ENCODE measurements at regions not wholly inside any gene's neighbourhood (a gene's known extent, or its start where the extent isn't known, plus 50 kb on each side); places are given as distances from the start of the nearest gene placed in this dataset.
A peak's percentile ranks its signal among the peaks of the same experiment; 100 is the strongest.

DNA sequence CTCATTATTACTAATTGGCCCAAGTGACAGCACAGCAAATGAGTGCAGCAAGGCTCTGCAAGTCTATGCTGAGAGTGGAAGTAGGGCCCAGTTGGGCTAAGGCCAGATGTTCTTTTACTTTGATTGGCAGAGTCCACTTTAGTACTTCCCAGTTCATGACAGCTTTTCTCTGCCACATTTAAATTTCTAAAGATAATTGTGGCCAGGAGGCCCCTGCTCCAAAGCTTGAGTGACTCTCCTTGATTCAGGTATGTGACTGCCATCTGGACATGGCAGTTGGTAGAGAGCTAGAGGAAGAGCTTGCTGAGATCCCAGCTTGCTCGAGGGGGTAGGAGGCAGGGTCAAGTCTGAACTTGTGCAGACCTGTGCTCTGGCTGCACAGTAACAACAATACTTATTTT is 154.1 kb downstream of the CARTPT start:
- no peaks in the 10 kb centered on the region for H3K4me1 ChIP-seq (ENCODE audit: insufficient read depth, low read length, poor library complexity, severe bottlenecking)
- no peak overlapping the region for H2AFZ ChIP-seq (ENCODE audit: low read length)
- no peaks in the 10 kb centered on the region for H3K36me3 ChIP-seq (ENCODE audit: insufficient read depth, low read length)
- no peaks in the 10 kb centered on the region for H3K27me3 ChIP-seq (ENCODE audit: insufficient read depth, low read length, poor library complexity, severe bottlenecking)
- H3K4me3 ChIP-seq (ENCODE audit: low read length, poor library complexity, severe bottlenecking): no peak overlapping the region
- no peak overlapping the region for H3K9ac ChIP-seq (ENCODE audit: low read depth, low read length, poor library complexity, severe bottlenecking)
- no peaks in the 10 kb centered on the region for H3K9me3 ChIP-seq (ENCODE audit: insufficient read depth, low read depth, low read length)
- H3K4me2 ChIP-seq (ENCODE audit: low read depth, low read length, poor library complexity, severe bottlenecking): no peak overlapping the region
- no peaks in the 10 kb centered on the region for H4K20me1 ChIP-seq (ENCODE audit: insufficient read depth, low read length, poor library complexity, severe bottlenecking)
- TF ChIP-seq EZH2phosphoT487 (IDR thresholded peaks at IDR 0.05; ENCODE audit: borderline replicate concordance): no peak
- TF ChIP-seq, protein P1, sequence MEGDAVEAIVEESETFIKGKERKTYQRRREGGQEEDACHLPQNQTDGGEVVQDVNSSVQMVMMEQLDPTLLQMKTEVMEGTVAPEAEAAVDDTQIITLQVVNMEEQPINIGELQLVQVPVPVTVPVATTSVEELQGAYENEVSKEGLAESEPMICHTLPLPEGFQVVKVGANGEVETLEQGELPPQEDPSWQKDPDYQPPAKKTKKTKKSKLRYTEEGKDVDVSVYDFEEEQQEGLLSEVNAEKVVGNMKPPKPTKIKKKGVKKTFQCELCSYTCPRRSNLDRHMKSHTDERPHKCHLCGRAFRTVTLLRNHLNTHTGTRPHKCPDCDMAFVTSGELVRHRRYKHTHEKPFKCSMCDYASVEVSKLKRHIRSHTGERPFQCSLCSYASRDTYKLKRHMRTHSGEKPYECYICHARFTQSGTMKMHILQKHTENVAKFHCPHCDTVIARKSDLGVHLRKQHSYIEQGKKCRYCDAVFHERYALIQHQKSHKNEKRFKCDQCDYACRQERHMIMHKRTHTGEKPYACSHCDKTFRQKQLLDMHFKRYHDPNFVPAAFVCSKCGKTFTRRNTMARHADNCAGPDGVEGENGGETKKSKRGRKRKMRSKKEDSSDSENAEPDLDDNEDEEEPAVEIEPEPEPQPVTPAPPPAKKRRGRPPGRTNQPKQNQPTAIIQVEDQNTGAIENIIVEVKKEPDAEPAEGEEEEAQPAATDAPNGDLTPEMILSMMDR (conservative IDR thresholded peaks at IDR 0.05; ENCODE audit: low read length): no peak
- H3K79me2 ChIP-seq (ENCODE audit: insufficient read depth, low read length): no peaks in the 10 kb centered on the region
- H3F3A ChIP-seq (ENCODE audit: low read depth): no peaks in the 10 kb centered on the region
- H3K9me2 ChIP-seq (replicated peaks; ENCODE audit: low read depth, low read length): no peaks in the 10 kb centered on the region; the same call in 1 of the 2 replicates

- no peak overlapping the region for H3K4me2 ChIP-seq (ENCODE audit: low read depth, low read length, poor library complexity, severe bottlenecking)
- no peaks in the 10 kb centered on the region for H3F3A ChIP-seq (ENCODE audit: low read depth)
- TF ChIP-seq, protein P1 (conservative IDR thresholded peaks at IDR 0.05; ENCODE audit: low read length): no peak
- TF ChIP-seq EZH2phosphoT487 (IDR thresholded peaks at IDR 0.05; ENCODE audit: borderline replicate concordance): no peak
- no peak overlapping the region for H3K9ac ChIP-seq (ENCODE audit: low read depth, low read length, poor library complexity, severe bottlenecking)
- H3K9me2 ChIP-seq (replicated peaks; ENCODE audit: low read depth, low read length): no peaks in the 10 kb centered on the region; the same call in 1 of the 2 replicates
- no peaks in the 10 kb centered on the region for H3K9me3 ChIP-seq (ENCODE audit: insufficient read depth, low read depth, low read length)
- no peaks in the 10 kb centered on the region for H3K27me3 ChIP-seq (ENCODE audit: insufficient read depth, low read length, poor library complexity, severe bottlenecking)
- H4K20me1 ChIP-seq (ENCODE audit: insufficient read depth, low read length, poor library complexity, severe bottlenecking): no peaks in the 10 kb centered on the region
- H2AFZ ChIP-seq (ENCODE audit: low read length): 0 out of 2 replicates have a peak overlapping the region, but pooled peaks have one; percentile 21
- no peaks in the 10 kb centered on the region for H3K4me1 ChIP-seq (ENCODE audit: insufficient read depth, low read length, poor library complexity, severe bottlenecking)
- H3K36me3 ChIP-seq (ENCODE audit: insufficient read depth, low read length): no peaks in the 10 kb centered on the region
- H3K79me2 ChIP-seq (ENCODE audit: insufficient read depth, low read length): no peaks in the 10 kb centered on the region
- H3K4me3 ChIP-seq (ENCODE audit: low read length, poor library complexity, severe bottlenecking): no peak overlapping the region
Observed at GRCh38 chr5:71874521-71874920, 155.4 kb downstream of the CARTPT start.

- H3K9me3 ChIP-seq (ENCODE audit: insufficient read depth, low read depth, low read length): no peaks in the 10 kb centered on the region
- H4K20me1 ChIP-seq (ENCODE audit: insufficient read depth, low read length, poor library complexity, severe bottlenecking): no peaks in the 10 kb centered on the region
- no peak overlapping the region for H3K9ac ChIP-seq (ENCODE audit: low read depth, low read length, poor library complexity, severe bottlenecking)
- no peak overlapping the region for H2AFZ ChIP-seq (ENCODE audit: low read length)
- H3K36me3 ChIP-seq (ENCODE audit: insufficient read depth, low read length): no peaks in the 10 kb centered on the region
- H3K4me1 ChIP-seq (ENCODE audit: insufficient read depth, low read length, poor library complexity, severe bottlenecking): no peaks in the 10 kb centered on the region
- H3K4me3 ChIP-seq (ENCODE audit: low read length, poor library complexity, severe bottlenecking): no peak overlapping the region
- TF ChIP-seq, protein P1 (conservative IDR thresholded peaks at IDR 0.05; ENCODE audit: low read length): no peak
- no peak for TF ChIP-seq EZH2phosphoT487 (IDR thresholded peaks at IDR 0.05; ENCODE audit: borderline replicate concordance)
- H3K4me2 ChIP-seq (ENCODE audit: low read depth, low read length, poor library complexity, severe bottlenecking): no peak overlapping the region
- H3K27me3 ChIP-seq (ENCODE audit: insufficient read depth, low read length, poor library complexity, severe bottlenecking): no peaks in the 10 kb centered on the region
- no peaks in the 10 kb centered on the region for H3K9me2 ChIP-seq (replicated peaks; ENCODE audit: low read depth, low read length)
- no peaks in the 10 kb centered on the region for H3K79me2 ChIP-seq (ENCODE audit: insufficient read depth, low read length)
- no peaks in the 10 kb centered on the region for H3F3A ChIP-seq (ENCODE audit: low read depth)
Observed at GRCh38 chr5:71877511-71877910, 158.4 kb downstream of the CARTPT start.

All from Loucy (cell line).